K562 (cell line): ENCODE measurements at regions not wholly inside any gene's neighbourhood (a gene's known extent, or its start where the extent isn't known, plus 50 kb on each side); places are given as distances from the start of the nearest gene placed in this dataset.

Source experiments
- ATAC-seq: fragments of 200-7000 bp; cut with Tn5 transposase; 3 replicates; pipeline ENCODE4 v1.9.1; 2020; ENCODE audit warnings: moderate library complexity
- BruUV-seq: library from RNA; stranded (reverse); fragments of 400-500 nt; replicated peaks from 2 replicates; lab custom pipeline; 2021; lab: Mats Ljungman, UMichigan
- CTCF ChIA-PET: fragments of 300-600 bp; formaldehyde crosslinking; extraction: SDS; loops from one replicate; lab custom pipeline; 2021; ENCODE audit warnings: low intra/inter-chr PET ratio; lab: Yijun Ruan, JAX
- POLR2A ChIA-PET: fragments of 300-600, 350-650 bp; sonication (Branson Sonifier 250); formaldehyde crosslinking; extraction: SDS; loops from one replicate; lab custom pipeline; 2021; ENCODE audit warnings: antibody characterized with exemption, inconsistent platforms; lab: Yijun Ruan, JAX
- DNase-seq, 4 experiments: peaks; one replicate each; pipeline versions ENCODE4 v3.0.0 to v3.0.0-alpha.2; 2011 to 2018; ENCODE audit warnings: low spot score in 3 of 4, mixed read lengths in 3 of 4; ENCODE audit errors: extremely low read depth in 1 of 4
- FAIRE-seq: peaks from 2 replicates; lab custom pipeline; 2011; peaks lifted over from hg19 to GRCh38; lab: Jason Lieb, UNC
- H2AFZ ChIP-seq: 2 replicates; pipeline ENCODE4 v1.6.0; 2011; ENCODE audit warnings: low read depth, low read length, control low read depth, inconsistent platforms
- H3K27ac ChIP-seq: fragments of 200-600 bp; 3 replicates; pipeline ENCODE4 v1.8.0; 2011; ENCODE audit warnings: low read depth, mild to moderate bottlenecking, control low read depth, inconsistent platforms, low read length, moderate library complexity, mixed read lengths; ENCODE audit errors: extremely low read depth
- H3K27me3 ChIP-seq, 2 experiments: fragments of 300-600 bp in 1 of 2; 2 replicates in 1 of 2; 3 replicates in 1 of 2; pipeline versions ENCODE4 v1.6.0 to v1.8.0; 2011; ENCODE audit warnings: inconsistent platforms in 2 of 2, low read length in 2 of 2, mild to moderate bottlenecking in 1 of 2, mixed read lengths in 1 of 2, moderate library complexity in 1 of 2; ENCODE audit not compliant: control insufficient read depth in 2 of 2, insufficient read depth in 2 of 2
- H3K36me3 ChIP-seq: fragments of 300-600 bp; 3 replicates; pipeline ENCODE4 v1.8.0; 2011; ENCODE audit warnings: mild to moderate bottlenecking, low read length, inconsistent platforms; ENCODE audit not compliant: control insufficient read depth, insufficient read depth
- H3K4me1 ChIP-seq, 2 experiments: fragments of 200-600 bp in 1 of 2; replicated peaks in 1 of 2; 2 replicates in 1 of 2; 3 replicates in 1 of 2; pipeline versions ENCODE4 v1.5.1 to v1.8.0; 2011; ENCODE audit warnings: inconsistent platforms in 2 of 2, low read length in 2 of 2, mild to moderate bottlenecking in 1 of 2, mixed read lengths in 1 of 2, moderate library complexity in 1 of 2; ENCODE audit not compliant: control insufficient read depth in 2 of 2, insufficient read depth in 2 of 2
- H3K4me2 ChIP-seq: 2 replicates; pipeline ENCODE4 v1.6.1; 2011; ENCODE audit warnings: low read length, control low read depth, inconsistent platforms, mixed read lengths; ENCODE audit not compliant: insufficient read depth
- H3K4me3 ChIP-seq: fragments of 200-600 bp; sonication (generic), shearing (Covaris generic); 2 replicates; pipeline ENCODE4 v1.5.1; 2016; ENCODE audit warnings: control low read depth, inconsistent platforms
- H3K79me2 ChIP-seq: fragments of 200-600 bp; 3 replicates; pipeline ENCODE4 v1.8.0; 2011; ENCODE audit warnings: low read length, inconsistent platforms; ENCODE audit not compliant: control insufficient read depth, insufficient read depth
- H3K9ac ChIP-seq, 2 experiments: 2 replicates each; pipeline versions ENCODE4 v1.6.0 to v1.6.1; 2011; ENCODE audit warnings: low read depth in 2 of 2, low read length in 2 of 2, control low read depth in 1 of 2, inconsistent platforms in 1 of 2, mild to moderate bottlenecking in 1 of 2, mixed read lengths in 1 of 2; ENCODE audit not compliant: insufficient read depth in 1 of 2
- H3K9me1 ChIP-seq: one replicate; pipeline ENCODE4 v1.6.0; 2011; ENCODE audit warnings: inconsistent platforms, mild to moderate bottlenecking, low read length, moderate library complexity; ENCODE audit not compliant: control insufficient read depth, insufficient read depth
- H3K9me3 ChIP-seq: replicated peaks from 2 replicates; pipeline ENCODE4 v1.5.1; 2011; ENCODE audit warnings: low read depth, low read length, inconsistent platforms; ENCODE audit not compliant: control insufficient read depth, insufficient read depth
- H4K20me1 ChIP-seq: replicated peaks from 2 replicates; pipeline ENCODE4 v1.6.1; 2011; ENCODE audit warnings: low read length, inconsistent platforms, mixed read lengths; ENCODE audit not compliant: control insufficient read depth, insufficient read depth
- BRF1 ChIP-seq: IDR thresholded peaks from 3 replicates; pipeline ENCODE4 v1.6.1; 2011; ENCODE audit warnings: borderline replicate concordance, mild to moderate bottlenecking; ENCODE audit not compliant: insufficient read length; ENCODE audit errors: extremely low read depth
- EZH2 ChIP-seq: IDR thresholded peaks from 2 replicates; pipeline ENCODE4 v1.6.1; 2012; ENCODE audit warnings: low read depth, mild to moderate bottlenecking, inconsistent platforms, low read length, borderline replicate concordance
- GATAD2A ChIP-seq: fragments of 450-650 bp; IDR thresholded peaks from 2 replicates; pipeline ENCODE4 v1.6.1; 2017
- HIVEP1 ChIP-seq: fragments of 250-450 bp; sonication (Bioruptor Pico); IDR thresholded peaks from 2 replicates; pipeline ENCODE4 v1.4.0; 2020; ENCODE audit warnings: mild to moderate bottlenecking
- MAFF ChIP-seq: IDR thresholded peaks from 2 replicates; pipeline ENCODE4 v1.6.1; 2012; ENCODE audit warnings: low read length, improper control_type of control experiment
- MAFG ChIP-seq: fragments of 450-650 bp; conservative IDR thresholded peaks from 2 replicates; pipeline ENCODE4 v1.6.1; 2016; ENCODE audit warnings: missing genetic modification characterization, missing compliant biosample characterization
- MAFK ChIP-seq: IDR thresholded peaks from 2 replicates; pipeline ENCODE4 v1.6.1; 2011; ENCODE audit warnings: low read length, improper control_type of control experiment
- MECOM ChIP-seq: fragments of 250-450 bp; sonication (Bioruptor Pico); IDR thresholded peaks from 2 replicates; pipeline ENCODE4 v1.8.0; 2022; ENCODE audit warnings: inconsistent platforms
- MNT ChIP-seq, 2 experiments: fragments of 450-650 bp; conservative IDR thresholded peaks; 2 replicates each; pipeline ENCODE4 v1.6.1; 2017; ENCODE audit warnings: mild to moderate bottlenecking in 2 of 2, moderate library complexity in 2 of 2
- SRSF7 ChIP-seq: fragments of 200-400 bp; formaldehyde crosslinking; optimal IDR thresholded peaks from 2 replicates; pipeline ENCODE3; 2017; ENCODE audit warnings: mild to moderate bottlenecking, low read depth, low read length
- TFE3 ChIP-seq: fragments of 450-650 bp; formaldehyde crosslinking; IDR thresholded peaks from 2 replicates; pipeline ENCODE4 v1.4.0; 2020; ENCODE audit warnings: mild to moderate bottlenecking, mixed read lengths
- TSC22D4 ChIP-seq: fragments of 450-650 bp; IDR thresholded peaks from 2 replicates; pipeline ENCODE4 v1.6.1; 2016; ENCODE audit warnings: missing genetic modification characterization, missing biosample characterization, control low read depth
- ZC3H4 ChIP-seq: sonication (generic); formaldehyde crosslinking; IDR thresholded peaks from 2 replicates; pipeline ENCODE4 v1.9.0; 2021; ENCODE audit warnings: missing genetic modification reagents, borderline replicate concordance
- ZNF121 ChIP-seq: sonication (generic); formaldehyde crosslinking; conservative IDR thresholded peaks from 2 replicates; pipeline ENCODE4 v1.8.0; 2022; ENCODE audit warnings: missing genetic modification reagents
- ZNF274 ChIP-seq: IDR thresholded peaks from 2 replicates; pipeline ENCODE4 v1.6.1; 2011; ENCODE audit warnings: low read depth, mild to moderate bottlenecking, low read length, moderate library complexity, borderline replicate concordance
- ZNF316 ChIP-seq: fragments of 450-650 bp; IDR thresholded peaks from 2 replicates; pipeline ENCODE4 v1.6.1; 2016
- WGBS: fragments of 100-300 bp; shearing (Covaris generic); methylation state at CpG from one replicate; pipeline ENCODE4 v1.1.6; 2016; ENCODE audit warnings: low coverage, mixed read lengths; ENCODE audit not compliant: insufficient coverage; ENCODE audit errors: missing lambda C conversion rate; 5-methylcytosine and 5-hydroxymethylcytosine counted together
- in situ Hi-C: fragments of 300-500 bp; cut with MboI; formaldehyde crosslinking; loops from 4 replicates; pipeline ENCODE4 v1.15.0; 2018; ENCODE audit warnings: inconsistent platforms, mixed read lengths
- intact Hi-C: fragments of 100-400 bp; cut with micrococcal nuclease; formaldehyde crosslinking; loops from 2 replicates; pipeline ENCODE4 v1.14.2; 2022

GRCh38 chr7:136325578-136325977 lies 348.4 kb upstream of the MTPN start (continued):
- TF ChIP-seq MNT (conservative IDR thresholded peaks at IDR 0.05) (0 out of 4 replicates have a peak, but pooled peaks of 1 of the 2 experiments have one; percentile 11), HIVEP1 (CRISPR knock-in tag) (no peak), ZNF274 (no peak), MECOM (CRISPR knock-in tag) (0 out of 2 replicates have a peak, but pooled peaks have one; percentile 5), ZNF316 (0 out of 2 replicates have a peak, but pooled peaks have one; percentile 12), TFE3 (CRISPR knock-in tag) (no peak)

- FAIRE-seq (no peak), ATAC-seq (no peak), DNase-seq (no peak)
- no peaks in the 10 kb centered on the region for H3K9me1 ChIP-seq
- in situ Hi-C loops, result no loop called here
- H3K79me2 ChIP-seq, result no peaks in the 10 kb centered on the region
- H3K9me3 ChIP-seq, result no peaks in the 10 kb centered on the region
- no peaks in the 10 kb centered on the region for H3K36me3 ChIP-seq
- CTCF ChIA-PET, result no interaction called here
- peak overlapping the region; percentile 64; the same call in 1 of the 3 replicates for H3K27ac ChIP-seq
- no peaks in the 10 kb centered on the region for H3K27me3 ChIP-seq
- POLR2A ChIA-PET, result no interaction called here
- no peak overlapping the region for H3K4me3 ChIP-seq
- no peak overlapping the region for H3K9ac ChIP-seq
- 20% methylated on average over 2 of the region's 2 CpGs for WGBS
- peak overlapping the region; percentile 74; the same call in 1 of the 2 replicates for H2AFZ ChIP-seq
- no peak overlapping the region for H3K4me2 ChIP-seq
- H3K4me1 ChIP-seq, result peaks cover 0 to 9% of the 10 kb centered on the region in 2 experiments; a peak in 3 of 5 replicates
- TF ChIP-seq ZNF316, result peak; percentile 76
- TF ChIP-seq BRF1, result no peak
- no peak for TF ChIP-seq ZC3H4 (CRISPR knock-in tag)
- no peak for TF ChIP-seq GATAD2A
- TF ChIP-seq ZNF121, result no peak
- no peak for TF ChIP-seq EZH2
- TF ChIP-seq SRSF7, result no peak
- TF ChIP-seq MAFK, result peak; percentile 72
- peak; percentile 49; the same call in 1 of the 2 replicates for TF ChIP-seq MAFF
- peak; percentile 25; the same call in 1 of the 2 replicates for TF ChIP-seq MAFG (tag)
- no peak for TF ChIP-seq TSC22D4 (tag)
- intact Hi-C loops, result no loop called here
- H4K20me1 ChIP-seq, result no peaks in the 10 kb centered on the region
- no TSS peak for BruUV-seq
Measured at GRCh38 chr7:136325027-136325426, 347.9 kb upstream of the MTPN start.
